ENCODE measurements at regions not wholly inside any gene's neighbourhood (a gene's known extent, or its start where the extent isn't known, plus 50 kb on each side); places are given as distances from the start of the nearest gene placed in this dataset.

DNA sequence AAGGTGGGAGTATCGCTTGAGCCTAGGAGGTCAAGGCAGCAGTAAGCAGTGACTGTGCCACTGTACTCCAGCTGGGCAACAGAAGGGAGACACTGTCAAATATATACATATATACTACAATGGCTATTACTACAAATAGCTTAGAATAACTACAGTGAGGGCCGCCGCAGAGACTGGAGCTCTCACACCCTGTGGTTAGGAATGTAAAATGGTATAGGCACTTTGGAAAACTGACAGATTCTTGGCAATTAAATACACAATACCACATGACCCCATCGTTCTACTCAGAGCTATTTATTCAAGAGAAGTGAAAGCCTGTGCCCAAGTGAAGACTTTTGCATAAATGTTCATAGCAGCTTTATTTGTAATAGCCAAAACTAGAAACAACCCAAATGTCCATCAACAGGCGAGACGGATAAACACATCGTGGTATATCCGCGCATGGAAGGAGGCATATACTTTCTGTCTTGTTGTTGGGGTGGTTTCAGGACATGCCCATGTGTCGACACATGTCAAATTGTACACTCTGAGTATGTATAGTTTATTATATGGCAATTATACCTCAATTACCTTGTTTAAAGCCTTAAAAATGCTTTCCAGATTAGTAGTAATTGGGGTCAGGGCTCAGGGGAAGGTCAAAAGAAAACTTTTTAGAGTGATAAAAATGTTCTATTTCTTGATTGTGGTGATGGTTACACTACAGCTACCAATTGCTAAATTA is 123.4 kb downstream of the RIPK4 start:
- Histone ChIP-seq H3K4ac (ENCODE audit: low read length) (no peak overlapping the region), H3K36me3 (replicated peaks in 1 of 2; ENCODE audit: control insufficient read depth in 2 of 2, insufficient read depth in 2 of 2, low read length in 2 of 2) (no peaks in the 10 kb centered on the region), H3K23ac (ENCODE audit: low read depth, low read length, poor library complexity) (no peak overlapping the region), H2AK5ac (ENCODE audit: low read depth, low read length) (no peak overlapping the region), H3K79me1 (ENCODE audit: low read depth, low read length) (no peaks in the 10 kb centered on the region), H3K9me3 (replicated peaks in 1 of 2; ENCODE audit: control insufficient read depth in 2 of 2, insufficient read depth in 1 of 2, low read depth in 1 of 2, low read length in 2 of 2) (no peaks in the 10 kb centered on the region), H2BK120ac (ENCODE audit: low read depth, low read length) (no peak overlapping the region), H4K91ac (ENCODE audit: low read depth, low read length, poor library complexity) (no peak overlapping the region), H3K4me3 (ENCODE audit: low read length in 2 of 2) (no peak overlapping the region), H2AFZ (ENCODE audit: low read length) (no peak overlapping the region), H3K4me1 (ENCODE audit: control insufficient read depth in 2 of 2, insufficient read depth in 1 of 2, low read depth in 1 of 2, low read length in 2 of 2) (no peaks in the 10 kb centered on the region), H3K18ac (ENCODE audit: low read length) (no peak overlapping the region), H3K4me2 (ENCODE audit: insufficient read depth, low read length, poor library complexity, severe bottlenecking) (no peak overlapping the region), H2BK5ac (ENCODE audit: low read length) (no peak overlapping the region), H2BK12ac (ENCODE audit: low read length) (no peak overlapping the region), H3K27me3 (ENCODE audit: control insufficient read depth in 3 of 3, insufficient read depth in 3 of 3, low read depth in 1 of 3, low read length in 3 of 3) (no peaks in the 10 kb centered on the region), H3K27ac (replicated peaks; ENCODE audit: low read length) (no peak overlapping the region), H2BK15ac (ENCODE audit: low read length) (no peak overlapping the region), H3K14ac (ENCODE audit: low read length) (no peak overlapping the region), H3K9ac (ENCODE audit: low read depth, low read length, poor library complexity) (no peak overlapping the region), H4K8ac (ENCODE audit: low read depth, low read length) (no peak overlapping the region)
- no CpG with 5 or more reads among the region's 10 CpGs for WGBS, 2 donors (ENCODE audit: extremely low coverage in 2 of 2, insufficient read length in 2 of 2, insufficient replicate concordance in 1 of 2)
- DNase-seq (ENCODE audit: low spot score): no peak

DNA sequence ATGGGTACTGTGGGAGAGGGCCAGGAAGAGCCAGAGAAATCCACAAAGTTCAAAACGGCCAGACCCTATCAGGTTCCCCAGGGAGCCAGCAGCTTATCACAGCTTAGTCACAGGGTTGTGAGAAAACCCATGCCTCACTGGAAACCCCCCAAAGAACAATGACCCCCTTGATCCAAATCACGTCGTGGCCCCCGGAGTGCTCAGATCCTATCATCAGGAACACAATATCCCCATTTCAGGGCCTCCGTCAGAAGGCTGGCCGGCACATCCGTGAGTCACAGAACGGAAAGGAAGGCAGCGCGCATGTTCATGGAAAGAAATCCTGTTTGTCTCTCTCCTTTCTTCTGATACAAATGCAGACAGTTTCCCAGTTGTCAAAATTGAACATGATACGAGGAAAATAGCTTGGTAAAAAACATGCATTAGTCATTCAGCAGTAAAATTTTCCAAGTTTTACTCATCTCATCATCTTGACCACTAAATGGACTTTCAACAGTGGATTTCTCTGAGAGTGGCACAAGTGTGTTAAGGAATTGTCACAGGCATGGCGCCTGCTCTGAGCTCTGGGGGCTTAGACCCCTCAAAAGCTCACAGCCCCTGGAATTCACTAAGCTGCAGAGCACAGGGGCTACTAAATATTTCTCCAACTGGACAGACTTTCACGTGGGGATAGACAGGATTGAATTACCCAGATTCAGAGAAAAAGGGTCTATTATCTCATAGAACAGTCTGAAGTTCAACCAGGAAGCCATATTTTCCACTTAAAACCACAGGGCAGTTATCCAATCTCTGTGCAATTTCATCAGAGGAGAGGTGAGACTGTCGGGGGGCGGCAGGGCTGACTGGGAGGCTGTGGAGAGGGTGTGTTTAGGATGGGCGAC is 124.8 kb downstream of the RIPK4 start:
- no peaks in the 10 kb centered on the region for H3K27me3 ChIP-seq (ENCODE audit: control insufficient read depth in 3 of 3, insufficient read depth in 3 of 3, low read depth in 1 of 3, low read length in 3 of 3)
- H2BK12ac ChIP-seq (ENCODE audit: low read length): no peak overlapping the region
- no peak for DNase-seq (ENCODE audit: low spot score)
- no peaks in the 10 kb centered on the region for H3K4me1 ChIP-seq (ENCODE audit: control insufficient read depth in 2 of 2, insufficient read depth in 1 of 2, low read depth in 1 of 2, low read length in 2 of 2)
- peak overlapping the region; percentile 5 for H3K18ac ChIP-seq (ENCODE audit: low read length)
- H2AK5ac ChIP-seq (ENCODE audit: low read depth, low read length): no peak overlapping the region
- H4K8ac ChIP-seq (ENCODE audit: low read depth, low read length): no peak overlapping the region
- no peak overlapping the region for H2BK120ac ChIP-seq (ENCODE audit: low read depth, low read length)
- no peaks in the 10 kb centered on the region for H3K36me3 ChIP-seq (replicated peaks in 1 of 2; ENCODE audit: control insufficient read depth in 2 of 2, insufficient read depth in 2 of 2, low read length in 2 of 2)
- no peak overlapping the region for H2AFZ ChIP-seq (ENCODE audit: low read length)
- no peak overlapping the region for H3K4me3 ChIP-seq (ENCODE audit: low read length in 2 of 2)
- H3K9ac ChIP-seq (ENCODE audit: low read depth, low read length, poor library complexity): no peak overlapping the region
- no peak overlapping the region for H3K14ac ChIP-seq (ENCODE audit: low read length)
- H2BK15ac ChIP-seq (ENCODE audit: low read length): no peak overlapping the region
- H3K23ac ChIP-seq (ENCODE audit: low read depth, low read length, poor library complexity): no peak overlapping the region
- H4K91ac ChIP-seq (ENCODE audit: low read depth, low read length, poor library complexity): no peak overlapping the region
- H3K79me1 ChIP-seq (ENCODE audit: low read depth, low read length): no peaks in the 10 kb centered on the region
- no peak overlapping the region for H2BK5ac ChIP-seq (ENCODE audit: low read length)
- no peak overlapping the region for H3K4me2 ChIP-seq (ENCODE audit: insufficient read depth, low read length, poor library complexity, severe bottlenecking)
- H3K9me3 ChIP-seq (replicated peaks in 1 of 2; ENCODE audit: control insufficient read depth in 2 of 2, insufficient read depth in 1 of 2, low read depth in 1 of 2, low read length in 2 of 2): no peaks in the 10 kb centered on the region
- H3K27ac ChIP-seq (replicated peaks; ENCODE audit: low read length): no peak overlapping the region
- H3K4ac ChIP-seq (ENCODE audit: low read length): no peak overlapping the region
- no CpG with 5 or more reads among the region's 16 CpGs for WGBS, 2 donors (ENCODE audit: extremely low coverage in 2 of 2, insufficient read length in 2 of 2, insufficient replicate concordance in 1 of 2)

DNA sequence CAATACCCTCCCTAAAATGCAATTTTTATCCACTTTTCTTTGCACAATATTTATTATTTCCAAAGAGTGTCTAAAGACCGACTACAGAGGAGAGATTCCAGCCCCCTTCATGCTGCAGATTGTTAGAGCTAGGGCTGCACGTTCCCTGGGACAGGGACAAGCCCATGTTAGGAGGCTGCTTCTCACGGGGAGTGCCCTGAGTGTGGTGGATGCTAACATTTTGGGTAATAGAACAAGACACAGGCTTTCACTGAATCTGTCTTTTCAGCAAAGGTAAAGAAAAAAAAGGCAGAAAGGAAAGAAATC is 125.4 kb downstream of the RIPK4 start:
- Histone ChIP-seq H2BK5ac (ENCODE audit: low read length) (no peak overlapping the region), H3K27ac (replicated peaks; ENCODE audit: low read length) (no peak overlapping the region), H3K4me1 (ENCODE audit: control insufficient read depth in 2 of 2, insufficient read depth in 1 of 2, low read depth in 1 of 2, low read length in 2 of 2) (no peaks in the 10 kb centered on the region), H3K9ac (ENCODE audit: low read depth, low read length, poor library complexity) (no peak overlapping the region), H3K23ac (ENCODE audit: low read depth, low read length, poor library complexity) (no peak overlapping the region), H3K27me3 (ENCODE audit: control insufficient read depth in 3 of 3, insufficient read depth in 3 of 3, low read depth in 1 of 3, low read length in 3 of 3) (no peaks in the 10 kb centered on the region), H2AFZ (ENCODE audit: low read length) (no peak overlapping the region), H2AK5ac (ENCODE audit: low read depth, low read length) (no peak overlapping the region), H3K18ac (ENCODE audit: low read length) (no peak overlapping the region), H3K4ac (ENCODE audit: low read length) (no peak overlapping the region), H3K79me1 (ENCODE audit: low read depth, low read length) (no peaks in the 10 kb centered on the region), H4K91ac (ENCODE audit: low read depth, low read length, poor library complexity) (no peak overlapping the region), H3K4me3 (ENCODE audit: low read length in 2 of 2) (no peak overlapping the region), H2BK120ac (ENCODE audit: low read depth, low read length) (no peak overlapping the region), H3K9me3 (replicated peaks in 1 of 2; ENCODE audit: control insufficient read depth in 2 of 2, insufficient read depth in 1 of 2, low read depth in 1 of 2, low read length in 2 of 2) (no peaks in the 10 kb centered on the region), H3K4me2 (ENCODE audit: insufficient read depth, low read length, poor library complexity, severe bottlenecking) (no peak overlapping the region), H2BK12ac (ENCODE audit: low read length) (no peak overlapping the region), H4K8ac (ENCODE audit: low read depth, low read length) (no peak overlapping the region), H3K36me3 (replicated peaks in 1 of 2; ENCODE audit: control insufficient read depth in 2 of 2, insufficient read depth in 2 of 2, low read length in 2 of 2) (no peaks in the 10 kb centered on the region), H2BK15ac (ENCODE audit: low read length) (no peak overlapping the region), H3K14ac (ENCODE audit: low read length) (no peak overlapping the region)
- WGBS, 2 donors (ENCODE audit: extremely low coverage in 2 of 2, insufficient read length in 2 of 2, insufficient replicate concordance in 1 of 2): no CpG with 5 or more reads among the region's 3 CpGs
- no peak for DNase-seq (ENCODE audit: low spot score)

DNA sequence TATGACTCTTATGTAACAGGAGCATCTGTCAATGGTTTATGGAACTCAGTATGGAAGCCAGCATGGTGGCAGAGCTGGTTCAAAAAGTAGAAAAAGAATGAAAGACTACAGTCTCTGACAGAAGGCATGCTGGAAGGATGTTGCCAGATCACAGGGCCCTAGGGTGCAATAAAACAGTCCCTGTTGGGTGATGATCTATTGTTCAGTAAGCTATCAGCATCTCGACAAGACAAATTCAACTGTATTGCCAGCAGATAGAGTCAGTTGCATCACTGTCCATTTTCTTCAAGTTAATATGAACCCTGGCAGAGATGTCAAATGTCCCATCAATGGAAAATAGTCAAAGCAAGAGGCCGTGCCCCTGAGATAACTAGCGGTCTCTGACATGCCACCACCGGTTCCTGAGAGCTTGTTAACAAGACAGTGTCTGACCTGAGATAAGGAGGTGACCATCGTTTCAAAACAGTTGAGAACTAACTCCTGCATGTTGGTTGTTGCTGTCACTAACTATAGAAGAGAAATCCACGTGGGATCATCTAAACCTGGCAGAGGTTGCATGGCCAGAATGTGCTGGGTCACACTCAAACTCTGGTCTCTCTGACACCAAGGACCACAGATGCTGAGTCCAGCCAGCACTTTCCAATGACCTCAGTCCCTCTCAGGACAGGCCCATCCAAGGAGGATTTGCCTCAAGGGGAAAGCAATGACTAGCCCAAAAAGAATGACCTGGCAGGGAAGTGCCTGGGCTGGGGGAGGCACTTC is 125.9 kb downstream of the RIPK4 start:
- Histone ChIP-seq H3K27ac (replicated peaks; ENCODE audit: low read length) (no peak overlapping the region), H3K18ac (ENCODE audit: low read length) (no peak overlapping the region), H2BK5ac (ENCODE audit: low read length) (no peak overlapping the region), H3K9me3 (replicated peaks in 1 of 2; ENCODE audit: control insufficient read depth in 2 of 2, insufficient read depth in 1 of 2, low read depth in 1 of 2, low read length in 2 of 2) (no peaks in the 10 kb centered on the region), H3K23ac (ENCODE audit: low read depth, low read length, poor library complexity) (no peak overlapping the region), H3K9ac (ENCODE audit: low read depth, low read length, poor library complexity) (no peak overlapping the region), H3K4me3 (ENCODE audit: low read length in 2 of 2) (no peak overlapping the region), H4K91ac (ENCODE audit: low read depth, low read length, poor library complexity) (no peak overlapping the region), H3K4me2 (ENCODE audit: insufficient read depth, low read length, poor library complexity, severe bottlenecking) (no peak overlapping the region), H3K14ac (ENCODE audit: low read length) (no peak overlapping the region), H2AFZ (ENCODE audit: low read length) (no peak overlapping the region), H3K4me1 (ENCODE audit: control insufficient read depth in 2 of 2, insufficient read depth in 1 of 2, low read depth in 1 of 2, low read length in 2 of 2) (no peaks in the 10 kb centered on the region), H2BK12ac (ENCODE audit: low read length) (no peak overlapping the region), H2BK120ac (ENCODE audit: low read depth, low read length) (no peak overlapping the region), H2BK15ac (ENCODE audit: low read length) (no peak overlapping the region), H3K4ac (ENCODE audit: low read length) (no peak overlapping the region), H3K79me1 (ENCODE audit: low read depth, low read length) (no peaks in the 10 kb centered on the region), H4K8ac (ENCODE audit: low read depth, low read length) (no peak overlapping the region), H3K36me3 (replicated peaks in 1 of 2; ENCODE audit: control insufficient read depth in 2 of 2, insufficient read depth in 2 of 2, low read length in 2 of 2) (no peaks in the 10 kb centered on the region), H3K27me3 (ENCODE audit: control insufficient read depth in 3 of 3, insufficient read depth in 3 of 3, low read depth in 1 of 3, low read length in 3 of 3) (no peaks in the 10 kb centered on the region), H2AK5ac (ENCODE audit: low read depth, low read length) (no peak overlapping the region)
- DNase-seq (ENCODE audit: low spot score): no peak
- no CpG with 5 or more reads among the region's 6 CpGs for WGBS, 2 donors (ENCODE audit: extremely low coverage in 2 of 2, insufficient read length in 2 of 2, insufficient replicate concordance in 1 of 2)

Measured in neuronal stem cell (in vitro differentiated cells).